B cell (primary cell): ENCODE measurements at regions not wholly inside any gene's neighbourhood (a gene's known extent, or its start where the extent isn't known, plus 50 kb on each side); places are given as distances from the start of the nearest gene placed in this dataset.

Experiments used
- EZH2 ChIP-seq: IDR thresholded peaks from 2 replicates; pipeline ENCODE4 v1.6.1; 2012; ENCODE audit warnings: borderline replicate concordance, low read depth, mild to moderate bottlenecking, moderate library complexity, low read length; ENCODE audit not compliant: insufficient read depth, poor library complexity, severe bottlenecking
- TF ChIP-seq, protein P1 (sequence below): fragments of 200-600 bp; IDR thresholded peaks from one replicate; pipeline ENCODE4 v1.8.0; 2022; ENCODE audit warnings: antibody characterized with exemption, mild to moderate bottlenecking

DNA sequence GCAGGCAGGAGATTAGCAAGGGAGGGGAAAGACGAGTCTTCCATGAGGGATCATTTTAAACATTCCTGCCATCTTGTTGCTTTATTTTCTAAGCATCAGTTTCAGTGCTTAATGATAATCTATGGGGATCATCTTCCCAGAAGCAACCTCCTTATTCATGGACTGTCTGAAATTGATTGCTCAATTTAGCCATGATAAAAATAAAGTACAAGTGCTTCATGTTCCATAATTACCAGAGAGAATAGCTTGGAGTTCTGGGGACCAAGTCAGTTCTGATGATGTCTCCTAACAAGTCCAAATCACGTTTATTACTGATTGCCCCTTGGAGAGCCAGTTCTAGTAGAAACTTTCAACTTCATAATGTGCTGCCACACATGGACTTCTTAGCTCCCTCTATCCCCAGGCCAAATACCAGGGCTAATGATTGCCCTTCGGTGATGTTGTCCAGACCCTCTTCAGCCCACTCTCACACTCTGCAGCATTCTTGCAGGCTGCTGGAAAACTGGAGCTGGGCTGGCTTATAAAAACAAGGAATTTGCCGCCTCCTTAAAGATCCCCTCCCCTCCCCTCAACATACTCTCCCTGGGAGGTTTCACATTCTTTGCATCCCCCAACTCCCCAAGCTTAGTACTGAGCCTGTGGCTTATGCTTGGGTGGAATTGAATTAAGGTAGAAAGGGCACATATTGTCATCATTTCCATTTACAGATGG, 222.1 kb upstream of the ADAMTS9 start:
- TF ChIP-seq, protein P1, sequence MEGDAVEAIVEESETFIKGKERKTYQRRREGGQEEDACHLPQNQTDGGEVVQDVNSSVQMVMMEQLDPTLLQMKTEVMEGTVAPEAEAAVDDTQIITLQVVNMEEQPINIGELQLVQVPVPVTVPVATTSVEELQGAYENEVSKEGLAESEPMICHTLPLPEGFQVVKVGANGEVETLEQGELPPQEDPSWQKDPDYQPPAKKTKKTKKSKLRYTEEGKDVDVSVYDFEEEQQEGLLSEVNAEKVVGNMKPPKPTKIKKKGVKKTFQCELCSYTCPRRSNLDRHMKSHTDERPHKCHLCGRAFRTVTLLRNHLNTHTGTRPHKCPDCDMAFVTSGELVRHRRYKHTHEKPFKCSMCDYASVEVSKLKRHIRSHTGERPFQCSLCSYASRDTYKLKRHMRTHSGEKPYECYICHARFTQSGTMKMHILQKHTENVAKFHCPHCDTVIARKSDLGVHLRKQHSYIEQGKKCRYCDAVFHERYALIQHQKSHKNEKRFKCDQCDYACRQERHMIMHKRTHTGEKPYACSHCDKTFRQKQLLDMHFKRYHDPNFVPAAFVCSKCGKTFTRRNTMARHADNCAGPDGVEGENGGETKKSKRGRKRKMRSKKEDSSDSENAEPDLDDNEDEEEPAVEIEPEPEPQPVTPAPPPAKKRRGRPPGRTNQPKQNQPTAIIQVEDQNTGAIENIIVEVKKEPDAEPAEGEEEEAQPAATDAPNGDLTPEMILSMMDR = no peak
- TF ChIP-seq EZH2 = no peak
